Stimulated activated naive CD8-positive, alpha-beta T cell treated with anti-CD3 and anti-CD28 coated beads, Interleukin-15, amount 100 ng/mL, for 72 hours (primary cell): ENCODE measurements at regions not wholly inside any gene's neighbourhood (a gene's known extent, or its start where the extent isn't known, plus 50 kb on each side); places are given as distances from the start of the nearest gene placed in this dataset.
"Not testable (repeated sequence)": the region's sequence is repeated elsewhere in the genome, so short reads cannot be mapped to it uniquely, and the experiment has no call there.

Experiments
- ATAC-seq: fragments of 150-1000 bp; cut with Tn5 transposase; 2 replicates; pipeline ENCODE4 v1.10.0; 2021; ENCODE audit warnings: mild to moderate bottlenecking, moderate library complexity
- DNase-seq, 2 donors: peaks; one replicate each; pipeline ENCODE4 v3.0.0; 2021 to 2022
- H3K27ac Mint-ChIP-seq, 2 donors: one replicate each; pipeline ENCODE4 v1.8.0; 2022; ENCODE audit warnings: mild to moderate bottlenecking in 2 of 2, mixed read lengths in 2 of 2, moderate library complexity in 2 of 2
- H3K27me3 Mint-ChIP-seq: one replicate; pipeline ENCODE4 v1.8.0; 2022; ENCODE audit warnings: mixed read lengths
- H3K4me1 Mint-ChIP-seq: one replicate; pipeline ENCODE4 v1.8.0; 2022; ENCODE audit warnings: mild to moderate bottlenecking, mixed read lengths
- H3K4me3 Mint-ChIP-seq, 2 donors: one replicate each; pipeline ENCODE4 v1.8.0; 2022; ENCODE audit warnings: mild to moderate bottlenecking in 2 of 2, mixed read lengths in 2 of 2, moderate library complexity in 1 of 2
- H3K9me3 Mint-ChIP-seq, 2 donors: one replicate each; pipeline ENCODE4 v1.8.0; 2022; ENCODE audit warnings: mixed read lengths in 2 of 2

DNA sequence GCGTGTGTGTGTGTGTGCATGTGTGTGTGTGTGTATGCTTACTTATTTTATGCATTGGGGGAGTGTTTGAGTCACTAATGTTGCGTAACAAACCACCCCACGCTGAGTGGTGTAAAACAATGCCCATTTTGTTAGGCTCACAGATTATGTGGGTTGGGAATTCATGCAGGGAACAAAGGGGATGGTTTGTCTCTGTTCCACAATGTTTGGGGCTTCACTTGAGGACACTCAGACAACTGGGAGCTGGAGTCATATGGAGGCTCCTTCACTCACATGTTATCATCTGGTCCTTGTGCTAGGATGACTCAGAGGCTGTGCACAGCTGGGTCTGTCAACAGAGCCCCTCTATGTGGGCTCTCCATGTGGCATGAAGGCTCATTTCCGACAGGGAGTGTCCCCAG lies 51.3 kb upstream of the LARGE1 start:
- Mint-ChIP-seq H3K9me3 (no peaks in the 10 kb centered on the region), H3K27ac (no peak overlapping the region), H3K27me3 (peaks cover 20% of the 10 kb centered on the region), H3K4me3 (no peak overlapping the region), H3K4me1 (no peaks in the 10 kb centered on the region)
- no peak for DNase-seq
- ATAC-seq = no peak

DNA sequence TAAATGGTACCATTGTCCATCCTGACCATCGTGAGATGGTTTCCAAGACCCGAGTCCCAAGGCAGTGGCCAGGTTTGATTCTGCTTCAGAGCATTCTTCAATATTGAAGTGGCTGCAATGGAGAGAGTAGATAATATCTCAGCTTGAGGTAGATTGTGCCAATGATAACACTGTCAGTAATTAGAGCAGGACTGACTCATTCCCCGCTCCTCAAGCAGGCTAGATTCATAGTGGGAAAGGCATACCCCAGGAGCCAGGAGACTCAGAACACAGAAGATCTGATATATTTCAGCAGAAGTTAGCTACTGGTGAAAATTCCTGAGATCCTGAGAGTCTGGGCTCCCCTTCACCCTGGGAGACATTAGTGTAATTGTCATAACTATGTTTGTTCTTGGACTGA lies 55.6 kb upstream of the LARGE1 start:
- ATAC-seq (no peak), DNase-seq (no peak)
- no peaks in the 10 kb centered on the region for H3K9me3 Mint-ChIP-seq
- H3K27me3 Mint-ChIP-seq = peaks cover 19% of the 10 kb centered on the region
- H3K4me3 Mint-ChIP-seq = no peak overlapping the region
- no peaks in the 10 kb centered on the region for H3K4me1 Mint-ChIP-seq
- no peak overlapping the region for H3K27ac Mint-ChIP-seq

DNA sequence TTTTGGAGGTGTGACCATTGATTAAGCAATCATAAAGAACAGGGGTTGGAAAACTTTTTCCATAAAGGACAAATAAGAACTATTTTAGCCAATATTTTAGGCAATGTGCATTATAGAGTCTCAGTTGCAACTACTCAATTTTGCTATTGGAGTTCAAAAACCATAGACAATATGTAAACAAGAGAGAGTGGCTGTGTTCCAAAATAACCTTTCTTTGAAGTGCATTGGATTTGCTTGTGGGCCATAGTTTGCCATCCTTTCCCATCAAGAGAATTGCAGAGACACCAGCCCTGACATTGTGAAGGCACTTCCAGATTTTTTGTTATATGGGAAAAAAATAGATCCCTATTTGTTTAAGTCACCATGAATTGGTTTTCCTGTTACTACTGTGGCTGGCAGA lies 63.3 kb upstream of the LARGE1 start:
- no peaks in the 10 kb centered on the region for H3K27me3 Mint-ChIP-seq
- H3K27ac Mint-ChIP-seq = no peak overlapping the region
- DNase-seq = no peak
- H3K4me3 Mint-ChIP-seq = no peak overlapping the region
- no peaks in the 10 kb centered on the region for H3K9me3 Mint-ChIP-seq
- ATAC-seq = no peak
- H3K4me1 Mint-ChIP-seq = no peaks in the 10 kb centered on the region

DNA sequence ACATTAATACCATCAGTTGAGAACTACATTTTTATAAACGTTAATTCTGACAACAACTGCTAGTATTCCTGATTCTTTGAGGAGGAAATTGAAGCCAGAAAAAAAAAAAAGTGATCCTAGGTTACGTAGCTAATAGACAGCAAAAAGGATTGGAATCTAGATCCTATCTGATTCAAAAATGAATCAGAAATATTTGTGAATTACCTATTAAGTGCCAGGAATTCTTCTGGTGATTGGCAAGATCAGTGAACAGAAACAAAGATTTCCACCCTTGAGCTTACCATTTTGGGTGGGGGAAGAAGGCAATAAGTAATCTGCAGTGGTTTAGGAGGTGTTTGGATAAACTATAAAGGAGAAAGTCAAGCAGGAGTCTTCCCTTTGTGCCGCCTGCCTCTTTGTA lies 63.9 kb upstream of the LARGE1 start:
- no peak overlapping the region for H3K4me3 Mint-ChIP-seq
- no peaks in the 10 kb centered on the region for H3K9me3 Mint-ChIP-seq
- no peaks in the 10 kb centered on the region for H3K4me1 Mint-ChIP-seq

DNA sequence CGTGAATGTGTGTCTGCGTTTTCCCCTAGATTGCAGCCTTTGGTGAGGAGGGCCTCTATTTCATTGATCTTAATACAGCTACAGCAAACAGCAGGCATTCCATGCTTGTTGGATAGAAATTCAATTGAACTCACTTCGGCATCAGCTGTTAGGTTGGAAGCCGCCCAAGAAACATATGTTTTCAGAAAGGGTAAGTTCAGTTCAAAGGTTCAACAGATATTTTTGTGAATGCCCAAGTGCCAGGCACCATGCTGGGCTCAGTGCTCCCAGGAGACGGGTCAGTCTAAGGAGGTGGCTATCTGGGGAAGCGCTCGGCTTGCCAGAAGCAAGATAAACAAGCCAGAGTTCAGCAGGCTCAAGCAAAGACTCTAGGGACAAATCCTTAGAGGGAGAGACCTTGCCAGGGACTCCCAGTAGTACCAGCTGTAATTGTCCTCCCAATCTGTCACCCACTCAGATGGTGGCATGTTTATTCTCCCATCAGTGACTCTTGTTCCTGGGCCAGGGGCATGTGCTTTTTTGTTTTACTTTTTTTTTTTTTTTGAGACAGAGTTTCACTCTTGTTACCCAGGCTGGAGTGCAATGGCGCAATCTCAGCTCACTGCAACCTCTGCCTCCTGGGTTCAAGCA lies 64.5 kb upstream of the LARGE1 start:
- Mint-ChIP-seq H3K27me3 (no peaks in the 10 kb centered on the region), H3K4me1 (no peaks in the 10 kb centered on the region), H3K4me3 (no peak overlapping the region), H3K9me3 (no peaks in the 10 kb centered on the region), H3K27ac (no peak overlapping the region)
- DNase-seq (no peak), ATAC-seq (no peak)

More for the DNA sequence above, 63.9 kb upstream of the LARGE1 start:
- no peak overlapping the region for H3K27ac Mint-ChIP-seq
- no peak for DNase-seq
- no peak for ATAC-seq
- no peaks in the 10 kb centered on the region for H3K27me3 Mint-ChIP-seq

DNA sequence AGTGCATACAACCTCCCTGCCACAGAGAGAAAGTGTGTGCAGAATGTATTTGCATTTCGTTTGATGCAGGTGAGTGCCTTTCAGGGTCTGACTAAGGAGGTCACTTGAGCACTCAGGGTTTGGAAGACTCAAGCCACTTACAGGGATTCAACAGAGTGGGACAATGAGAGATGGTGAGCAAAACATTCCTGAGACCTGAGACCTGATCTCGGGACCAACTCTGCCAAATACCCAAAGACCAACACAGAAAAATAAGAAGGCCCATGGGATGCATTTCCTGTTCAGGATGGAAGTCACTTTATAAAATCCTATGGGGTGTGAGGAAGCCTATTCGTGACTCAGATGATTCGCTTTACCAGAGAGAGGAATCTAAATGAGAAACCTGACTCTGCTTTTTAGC lies 65.2 kb upstream of the LARGE1 start:
- no peak for DNase-seq
- ATAC-seq = no peak
- no peak overlapping the region for H3K4me3 Mint-ChIP-seq
- no peaks in the 10 kb centered on the region for H3K27me3 Mint-ChIP-seq
- no peaks in the 10 kb centered on the region for H3K9me3 Mint-ChIP-seq
- H3K4me1 Mint-ChIP-seq = no peaks in the 10 kb centered on the region
- no peak overlapping the region for H3K27ac Mint-ChIP-seq

DNA sequence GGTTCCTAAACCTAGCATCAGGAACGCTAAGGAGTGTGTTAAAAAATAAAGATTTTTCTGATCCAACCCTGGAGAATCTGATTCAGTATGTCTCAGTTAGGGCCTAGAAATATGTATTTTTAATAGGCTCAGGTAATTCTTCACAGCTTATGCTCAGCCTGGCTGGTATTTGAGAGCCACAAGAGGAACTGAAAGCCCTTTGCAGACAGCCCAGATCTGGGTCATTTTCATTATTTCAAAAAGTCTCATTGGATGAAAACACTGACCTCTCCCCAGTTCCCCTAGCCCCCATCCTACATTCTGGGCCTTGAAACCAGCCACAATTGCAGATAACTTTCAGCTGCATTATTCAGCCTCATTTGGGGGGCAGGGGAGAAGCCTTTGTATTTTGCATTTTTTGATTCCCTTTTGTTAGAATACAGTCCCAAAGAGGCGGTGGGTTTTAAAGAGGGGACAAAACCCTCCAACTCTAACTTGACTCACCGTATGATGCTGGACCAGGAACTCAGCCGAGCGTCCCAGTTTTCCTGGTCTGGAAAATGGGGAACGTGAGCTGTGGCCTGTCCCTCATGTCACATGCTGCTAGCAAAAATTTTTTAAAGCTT lies 66.0 kb upstream of the LARGE1 start:
- H3K27me3 Mint-ChIP-seq = no peaks in the 10 kb centered on the region
- no peaks in the 10 kb centered on the region for H3K9me3 Mint-ChIP-seq
- no peak overlapping the region for H3K27ac Mint-ChIP-seq
- ATAC-seq (no peak), DNase-seq (no peak)
- H3K4me3 Mint-ChIP-seq = no peak overlapping the region
- no peaks in the 10 kb centered on the region for H3K4me1 Mint-ChIP-seq

DNA sequence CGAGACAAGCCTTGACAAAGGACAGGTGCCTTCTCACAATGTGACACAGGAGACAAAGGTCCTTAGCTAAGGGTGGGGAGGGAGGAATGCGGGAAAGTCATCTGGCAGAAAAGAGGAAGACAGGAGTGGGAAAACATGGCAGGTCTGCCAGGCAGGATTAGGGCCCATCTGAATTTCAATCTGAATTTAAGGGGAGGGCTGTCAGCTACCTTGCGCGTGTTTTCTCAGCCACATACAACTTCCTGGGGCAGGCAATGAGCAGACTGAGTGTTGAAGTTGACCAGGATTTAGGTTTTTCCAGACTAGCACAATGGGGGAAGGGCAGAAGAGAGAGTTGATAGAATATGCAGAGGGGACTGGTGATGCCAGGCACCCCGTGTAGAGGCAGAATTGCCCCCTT lies 66.7 kb upstream of the LARGE1 start:
- no peak overlapping the region for H3K4me3 Mint-ChIP-seq
- no peak overlapping the region for H3K27ac Mint-ChIP-seq
- no peaks in the 10 kb centered on the region for H3K27me3 Mint-ChIP-seq
- DNase-seq = no peak
- ATAC-seq = no peak
- H3K9me3 Mint-ChIP-seq = no peaks in the 10 kb centered on the region
- no peaks in the 10 kb centered on the region for H3K4me1 Mint-ChIP-seq

DNA sequence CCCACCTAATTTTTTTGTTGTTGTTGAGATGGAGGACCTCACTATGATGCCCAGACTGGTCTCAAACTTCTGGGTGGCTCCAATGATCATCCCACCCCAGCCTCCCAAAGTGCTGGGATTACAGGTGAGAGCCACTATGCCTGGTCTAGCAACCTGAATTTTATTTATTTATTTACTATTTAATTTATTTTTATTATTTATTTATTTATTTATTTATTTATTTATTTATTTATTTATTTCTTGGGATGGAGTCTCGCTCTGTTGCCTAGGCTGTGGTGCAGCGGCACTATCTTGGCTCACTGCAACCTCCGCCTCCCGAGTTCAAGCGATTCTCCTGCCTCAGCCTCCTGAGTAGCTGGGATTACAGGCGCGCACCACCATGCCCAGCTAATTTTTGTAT lies 69.0 kb upstream of the LARGE1 start:
- not testable (repeated sequence) for DNase-seq, H3K4me3 Mint-ChIP-seq, H3K4me1 Mint-ChIP-seq

DNA sequence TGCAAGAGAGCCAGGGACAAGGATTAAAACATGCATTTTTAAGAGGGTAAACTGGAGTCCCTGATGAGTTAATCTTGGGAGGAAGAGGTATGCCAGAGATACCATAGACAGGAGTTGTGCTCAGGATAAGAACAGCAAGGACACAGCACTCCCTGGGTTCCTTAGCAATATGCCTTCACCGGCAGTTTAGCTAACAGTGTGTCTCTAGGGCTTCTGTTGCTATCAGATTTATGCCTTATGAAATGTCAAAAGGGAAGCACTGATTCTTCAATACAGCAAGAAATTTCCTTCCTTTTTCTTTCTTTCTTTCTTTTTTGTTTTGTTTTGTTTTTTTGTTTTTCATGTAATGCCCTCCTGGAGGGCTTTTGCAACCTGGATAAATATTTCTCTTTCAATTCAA lies 71.3 kb upstream of the LARGE1 start:
- ATAC-seq = no peak
- peaks cover 6% of the 10 kb centered on the region for H3K27me3 Mint-ChIP-seq
- DNase-seq = no peak
- no peak overlapping the region for H3K27ac Mint-ChIP-seq
- no peak overlapping the region for H3K4me3 Mint-ChIP-seq
- H3K4me1 Mint-ChIP-seq = no peaks in the 10 kb centered on the region
- peaks cover 0 to 6% of the 10 kb centered on the region in 2 donors for H3K9me3 Mint-ChIP-seq

More for the DNA sequence above, 69.0 kb upstream of the LARGE1 start:
- ATAC-seq, H3K27ac Mint-ChIP-seq, H3K9me3 Mint-ChIP-seq, H3K27me3 Mint-ChIP-seq: not testable (repeated sequence)

DNA sequence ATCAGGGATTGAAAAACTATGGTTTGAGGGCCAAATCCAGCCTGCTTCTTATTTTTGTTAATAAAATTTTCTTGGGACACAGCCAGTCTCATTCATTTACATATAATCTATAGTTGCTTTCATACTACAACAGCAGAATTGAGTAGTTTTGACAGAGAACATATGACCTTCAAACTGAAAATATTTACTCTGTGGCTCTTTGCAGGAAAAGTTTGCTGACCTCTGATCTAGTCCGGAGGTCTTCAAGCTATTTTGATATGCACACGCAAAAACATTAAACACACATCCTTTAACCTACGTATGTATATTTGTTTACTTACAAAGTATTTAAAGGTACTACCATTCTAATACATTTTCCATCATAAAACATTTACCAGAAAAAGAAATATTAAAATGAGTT lies 76.5 kb upstream of the LARGE1 start:
- DNase-seq = no peak
- ATAC-seq = no peak
- H3K27me3 Mint-ChIP-seq = peaks cover 6% of the 10 kb centered on the region
- H3K9me3 Mint-ChIP-seq = peaks cover 15 to 23% of the 10 kb centered on the region in 2 donors
- no peak overlapping the region for H3K4me3 Mint-ChIP-seq
- no peaks in the 10 kb centered on the region for H3K4me1 Mint-ChIP-seq
- no peak overlapping the region for H3K27ac Mint-ChIP-seq

DNA sequence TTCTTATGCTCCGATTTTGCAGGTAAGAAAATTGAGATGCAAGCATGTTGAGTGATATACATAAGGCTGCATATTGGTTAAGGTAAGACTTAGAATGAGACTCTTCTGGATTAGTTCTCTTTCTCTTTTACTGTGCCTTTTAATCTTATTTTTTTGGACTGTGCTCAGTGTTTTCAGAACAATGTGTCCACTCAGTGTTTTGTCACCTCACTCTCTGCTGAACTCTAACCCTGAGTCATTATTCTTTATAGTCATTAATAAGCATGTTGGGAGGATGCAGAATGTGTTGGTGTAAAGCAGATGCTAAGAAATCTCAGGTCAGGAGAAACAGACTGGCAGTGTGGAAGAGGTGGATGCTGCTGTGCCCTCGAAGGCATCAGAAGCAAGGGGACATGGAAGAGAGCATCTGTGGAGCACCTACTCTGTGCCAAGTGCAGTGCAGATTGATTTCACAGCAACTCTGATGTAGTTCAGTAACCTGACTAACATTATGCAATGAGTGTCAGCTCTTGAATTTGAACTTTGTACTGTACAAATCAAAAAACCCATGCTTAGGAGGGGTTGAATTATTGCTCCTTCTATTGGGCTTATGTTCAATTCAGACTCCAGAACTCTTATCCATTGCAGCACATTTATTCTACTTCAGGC lies 80.7 kb upstream of the LARGE1 start:
- peaks cover 18 to 31% of the 10 kb centered on the region in 2 donors for H3K9me3 Mint-ChIP-seq
- ATAC-seq (no peak), DNase-seq (no peak)
- no peak overlapping the region for H3K27ac Mint-ChIP-seq
- no peaks in the 10 kb centered on the region for H3K27me3 Mint-ChIP-seq
- no peak overlapping the region for H3K4me3 Mint-ChIP-seq
- no peaks in the 10 kb centered on the region for H3K4me1 Mint-ChIP-seq

DNA sequence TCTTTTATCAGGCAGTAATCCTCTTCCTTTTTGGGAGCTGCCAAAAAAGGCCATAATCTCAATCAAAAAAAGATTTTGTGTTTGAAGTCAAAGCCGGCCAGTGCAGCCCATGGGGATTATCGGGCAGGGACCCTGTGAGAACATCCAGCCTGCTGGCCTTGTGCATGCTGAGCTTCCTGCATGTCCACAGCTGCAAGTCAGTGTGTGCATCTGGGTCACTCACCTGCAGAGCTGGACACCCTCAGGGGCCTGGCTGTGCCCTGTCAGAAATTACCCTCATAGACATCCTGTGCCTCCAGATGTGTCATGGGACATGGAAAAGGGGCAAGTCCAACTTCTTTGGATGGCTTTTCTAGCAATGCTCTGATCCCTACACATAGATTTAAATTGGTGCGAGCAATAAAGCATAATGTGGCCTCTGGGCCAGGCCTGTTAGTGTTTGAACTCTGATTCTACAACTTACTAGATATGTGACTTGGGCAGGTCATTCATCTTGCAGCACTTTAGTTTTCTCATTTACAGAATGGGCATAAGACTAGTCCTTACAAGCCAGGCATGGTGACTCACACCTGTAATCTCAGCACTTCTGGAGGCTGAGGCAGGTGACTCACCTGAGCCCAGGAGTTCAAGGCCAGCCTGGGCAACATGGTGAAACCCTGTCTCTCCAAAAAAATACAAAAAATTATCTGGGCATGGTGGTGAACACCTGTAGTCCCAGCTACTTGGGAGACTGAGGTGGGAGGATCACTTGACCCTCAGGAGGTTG lies 81.6 kb upstream of the LARGE1 start:
- H3K27ac Mint-ChIP-seq = no peak overlapping the region
- no peak for DNase-seq
- no peak overlapping the region for H3K4me3 Mint-ChIP-seq
- ATAC-seq = no peak
- H3K9me3 Mint-ChIP-seq = peaks cover 18 to 32% of the 10 kb centered on the region in 2 donors
- no peaks in the 10 kb centered on the region for H3K4me1 Mint-ChIP-seq
- H3K27me3 Mint-ChIP-seq = no peaks in the 10 kb centered on the region

DNA sequence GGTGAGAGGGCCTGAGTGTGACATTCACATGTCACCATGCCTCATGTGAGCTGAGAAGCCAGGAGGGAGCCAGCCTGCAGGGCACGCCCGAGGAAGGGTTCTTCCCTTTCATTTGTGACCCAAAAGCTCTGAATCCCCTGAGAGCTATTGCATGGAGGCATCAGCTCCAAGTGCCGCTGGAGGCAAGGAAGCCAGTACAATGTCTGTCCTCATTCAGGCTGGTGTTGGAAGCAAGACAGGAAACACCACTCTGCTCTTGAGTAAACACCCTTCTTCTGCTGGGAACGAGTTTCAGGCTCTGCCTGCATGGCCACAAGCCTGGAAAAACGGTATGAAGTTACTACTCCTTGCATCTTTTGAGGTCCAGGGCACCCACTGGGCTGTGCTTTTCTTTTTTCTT lies 83.8 kb upstream of the LARGE1 start:
- DNase-seq = no peak
- H3K9me3 Mint-ChIP-seq = peaks cover 17 to 33% of the 10 kb centered on the region in 2 donors
- H3K27me3 Mint-ChIP-seq = no peaks in the 10 kb centered on the region
- H3K27ac Mint-ChIP-seq = no peak overlapping the region
- no peak for ATAC-seq
- no peak overlapping the region for H3K4me3 Mint-ChIP-seq
- H3K4me1 Mint-ChIP-seq = no peaks in the 10 kb centered on the region

DNA sequence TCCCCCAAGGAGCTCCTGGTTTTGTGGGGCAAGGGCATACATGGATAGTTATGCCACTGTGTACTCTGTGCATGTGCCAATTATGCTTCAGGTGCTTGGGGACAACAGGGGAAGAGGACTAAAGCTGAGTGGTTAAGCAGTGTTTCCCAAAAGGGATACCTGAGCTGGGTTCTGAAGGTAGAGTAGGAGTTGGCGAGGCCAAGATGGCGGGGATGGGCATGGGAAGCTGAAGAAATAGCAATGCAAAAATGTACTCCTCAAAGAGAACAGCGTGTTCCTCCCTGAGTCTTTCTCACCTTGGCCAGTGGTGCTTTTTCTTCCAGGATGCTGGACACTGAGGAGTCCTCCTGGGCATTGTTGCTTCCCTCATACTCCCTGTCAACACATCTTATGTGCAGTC lies 90.0 kb upstream of the LARGE1 start:
- no peak overlapping the region for H3K4me3 Mint-ChIP-seq

DNA sequence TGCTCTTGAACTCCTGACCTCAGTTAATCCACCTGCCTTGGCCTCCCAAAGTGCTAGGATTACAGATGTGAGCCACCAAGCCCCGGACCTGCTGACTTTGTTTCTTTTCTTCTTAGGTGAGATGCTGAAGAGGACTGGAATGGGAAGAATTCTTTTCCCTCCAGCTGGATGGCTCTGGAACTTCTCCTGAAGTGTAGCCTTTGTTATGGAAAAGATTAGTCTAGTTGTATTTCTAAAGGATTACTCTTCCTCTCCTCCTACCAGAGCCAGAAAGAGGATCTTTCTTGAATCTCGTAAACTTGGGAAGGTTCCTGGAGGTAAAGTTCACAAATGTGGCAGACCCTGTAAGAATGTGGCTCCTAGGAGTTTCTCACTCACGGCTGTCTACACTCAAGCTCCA lies 95.4 kb upstream of the LARGE1 start:
- Mint-ChIP-seq H3K4me3 (no peak overlapping the region), H3K4me1 (no peaks in the 10 kb centered on the region), H3K27me3 (no peaks in the 10 kb centered on the region), H3K9me3 (peaks cover 17 to 34% of the 10 kb centered on the region in 2 donors), H3K27ac (no peak overlapping the region)
- ATAC-seq = no peak
- no peak for DNase-seq

More for the DNA sequence above, 90.0 kb upstream of the LARGE1 start:
- no peak for ATAC-seq
- Mint-ChIP-seq H3K4me1 (no peaks in the 10 kb centered on the region), H3K27me3 (no peaks in the 10 kb centered on the region), H3K27ac (no peak overlapping the region), H3K9me3 (peaks cover 18 to 42% of the 10 kb centered on the region in 2 donors)
- DNase-seq = no peak
